Breast epithelium (tissue), 3 donors: ENCODE measurements at regions not wholly inside any gene's neighbourhood (a gene's known extent, or its start where the extent isn't known, plus 50 kb on each side); places are given as distances from the start of the nearest gene placed in this dataset.

Experiments used
- CTCF ChIP-seq, 3 donors: fragments of 450-650 bp; IDR thresholded peaks; one replicate each; pipeline ENCODE4 v1.5.1; 2016 to 2017; ENCODE audit warnings: antibody characterized with exemption in 3 of 3, mild to moderate bottlenecking in 3 of 3, moderate library complexity in 3 of 3
- POLR2A ChIP-seq: fragments of 450-650 bp; IDR thresholded peaks from one replicate; pipeline ENCODE4 v1.6.1; 2016; ENCODE audit warnings: antibody characterized with exemption, mild to moderate bottlenecking, moderate library complexity
- POLR2AphosphoS5 ChIP-seq, 3 donors: sonication (generic); formaldehyde crosslinking; IDR thresholded peaks; one replicate each; pipeline ENCODE4 v1.6.1; 2017; ENCODE audit warnings: antibody characterized with exemption in 3 of 3

DNA sequence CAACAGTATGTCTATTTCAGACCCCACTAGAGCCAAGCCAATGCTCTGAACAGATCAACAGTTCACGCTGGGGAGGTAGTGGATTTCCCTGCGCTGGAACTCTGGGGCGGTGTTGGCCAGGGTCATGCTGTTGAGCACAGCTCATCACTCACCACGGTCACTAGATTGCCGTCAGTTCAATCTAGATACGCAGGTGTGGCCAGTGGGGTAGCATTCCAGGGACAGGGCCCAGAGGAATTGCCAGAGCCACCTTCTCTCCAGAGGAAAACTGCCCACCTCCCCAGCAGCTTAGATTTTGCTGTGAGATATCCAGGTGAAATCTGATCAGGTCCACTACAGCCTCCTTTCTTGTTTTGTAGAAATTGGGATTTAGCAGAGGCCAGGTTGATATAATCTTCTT, 101.8 kb downstream of the SOX11 start:
- TF ChIP-seq CTCF (IDR thresholded peaks at IDR 0.05) = no peak
- TF ChIP-seq POLR2A = no peak
- no peak for TF ChIP-seq POLR2AphosphoS5 (IDR thresholded peaks at IDR 0.05)
